ENCODE measurements at regions not wholly inside any gene's neighbourhood (a gene's known extent, or its start where the extent isn't known, plus 50 kb on each side); places are given as distances from the start of the nearest gene placed in this dataset.
A peak's percentile ranks its signal among the peaks of the same experiment; 100 is the strongest.
"Not testable (repeated sequence)": the region's sequence is repeated elsewhere in the genome, so short reads cannot be mapped to it uniquely, and the experiment has no call there.

DNA sequence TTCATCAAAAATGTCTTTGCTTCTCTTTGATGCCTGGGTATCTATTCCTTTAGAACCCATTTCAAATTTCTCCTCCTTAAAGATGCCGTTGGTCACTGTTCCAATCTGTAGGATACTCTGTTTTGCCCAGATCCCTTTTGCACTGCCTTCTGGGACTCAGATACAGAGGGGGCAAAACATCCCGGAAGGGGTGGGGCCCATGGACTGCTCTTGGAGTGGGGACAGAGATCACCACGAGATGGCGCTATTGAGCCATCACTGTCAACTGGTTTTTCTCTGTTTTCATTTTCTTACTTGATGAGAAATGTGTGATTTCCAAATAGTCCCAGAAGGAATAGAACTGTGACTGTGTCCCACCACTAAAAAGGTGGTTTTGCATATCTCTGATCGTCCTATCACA lies 151.8 kb downstream of the NPIPA7 start:
- H4K91ac ChIP-seq (replicated peaks; ENCODE audit: insufficient read length, low read length); H3K36me3 ChIP-seq (ENCODE audit: control insufficient read depth in 2 of 4, insufficient read depth in 4 of 4, low read length in 3 of 4); H3K27me3 ChIP-seq (replicated peaks in 1 of 4; ENCODE audit: control insufficient read depth in 3 of 4, extremely low read depth in 1 of 4, insufficient read depth in 3 of 4, low read length in 3 of 4); H3K4me3 ChIP-seq (ENCODE audit: extremely low read depth in 1 of 4, insufficient read depth in 2 of 4, low read depth in 3 of 4, low read length in 4 of 4); H2BK120ac ChIP-seq (replicated peaks; ENCODE audit: low read depth, low read length); H3K27ac ChIP-seq (ENCODE audit: low read depth, low read length); H2BK20ac ChIP-seq (ENCODE audit: low read length); H3K9me3 ChIP-seq (ENCODE audit: insufficient read depth in 2 of 2, low read depth in 1 of 2, low read length in 1 of 2); H3K79me2 ChIP-seq (ENCODE audit: control insufficient read depth in 1 of 2, insufficient read depth in 2 of 2, low read length in 2 of 2); H3K9ac ChIP-seq (replicated peaks in 1 of 4; ENCODE audit: extremely low read depth in 1 of 4, low read depth in 3 of 4, low read length in 3 of 4); H2BK5ac ChIP-seq (ENCODE audit: low read depth, low read length); H3K79me1 ChIP-seq (ENCODE audit: low read depth, low read length); H2BK12ac ChIP-seq (ENCODE audit: low read depth, low read length); H3K14ac ChIP-seq (ENCODE audit: insufficient read length); DNase-seq (ENCODE audit: low read depth in 1 of 2, low spot score in 2 of 2); POLR2A ChIA-PET (ENCODE audit: partially characterized antibody); H3K4ac ChIP-seq (replicated peaks; ENCODE audit: insufficient read length, low read depth, low read length); H4K20me1 ChIP-seq (replicated peaks in 1 of 2; ENCODE audit: control insufficient read depth in 1 of 2, insufficient read depth in 2 of 2, low read length in 2 of 2); H2AFZ ChIP-seq (ENCODE audit: low read length); H3K23me2 ChIP-seq (ENCODE audit: low read depth, low read length); H3K23ac ChIP-seq (ENCODE audit: insufficient read length); H2BK15ac ChIP-seq (ENCODE audit: low read length); H3K4me1 ChIP-seq (replicated peaks in 1 of 4; ENCODE audit: control insufficient read depth in 3 of 4, insufficient read depth in 4 of 4, low read length in 3 of 4); H3K56ac ChIP-seq (replicated peaks; ENCODE audit: insufficient read length, low read depth, low read length); H4K8ac ChIP-seq (ENCODE audit: extremely low read depth, insufficient read depth, low read length); H3K4me2 ChIP-seq (ENCODE audit: insufficient read depth in 1 of 2, low read depth in 2 of 2, low read length in 2 of 2); H3K18ac ChIP-seq (ENCODE audit: extremely low read depth, low read length); H2AK5ac ChIP-seq (ENCODE audit: low read depth, low read length); CTCF ChIA-PET (ENCODE audit: partially characterized antibody); H4K5ac ChIP-seq (ENCODE audit: insufficient read length, low read depth, low read length): not testable (repeated sequence)
- WGBS, 2 experiments (ENCODE audit: extremely low coverage in 1 of 2, insufficient coverage in 1 of 2, insufficient read length in 1 of 2, insufficient replicate concordance in 2 of 2, low coverage in 1 of 2, low lambda C conversion rate in 2 of 2, missing lambda C conversion rate in 1 of 2), result 8% methylated on average over 3 of the region's 5 CpGs; no CpG with 5 or more reads in 1 of the 2 experiments
- FAIRE-seq, result peak; percentile 86

DNA sequence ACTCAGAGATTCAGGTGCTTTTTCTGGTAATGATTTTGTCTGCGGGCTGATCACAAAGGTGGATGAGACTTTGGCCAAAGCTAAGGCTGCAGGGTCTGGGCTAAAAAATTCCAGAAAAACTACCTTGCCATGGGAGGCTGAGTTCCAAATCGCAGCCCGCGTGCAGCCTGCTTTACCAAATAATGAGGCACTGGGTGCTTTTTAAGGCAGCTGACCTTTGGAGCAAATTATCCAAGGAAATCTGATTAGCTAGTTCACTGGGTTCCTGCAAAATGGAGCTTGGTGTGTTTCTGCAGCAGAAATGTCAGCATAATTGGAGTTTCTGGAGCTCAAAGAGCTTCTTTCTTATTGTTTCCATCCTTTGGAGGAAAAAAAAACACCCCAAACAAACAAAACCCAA lies 156.6 kb downstream of the NPIPA7 start:
- H2BK20ac ChIP-seq (ENCODE audit: low read length); H3K9me3 ChIP-seq (ENCODE audit: insufficient read depth in 2 of 2, low read depth in 1 of 2, low read length in 1 of 2); H2BK15ac ChIP-seq (ENCODE audit: low read length); H4K20me1 ChIP-seq (replicated peaks in 1 of 2; ENCODE audit: control insufficient read depth in 1 of 2, insufficient read depth in 2 of 2, low read length in 2 of 2); H3K18ac ChIP-seq (ENCODE audit: extremely low read depth, low read length); H3K23me2 ChIP-seq (ENCODE audit: low read depth, low read length); H3K4me2 ChIP-seq (ENCODE audit: insufficient read depth in 1 of 2, low read depth in 2 of 2, low read length in 2 of 2); H4K5ac ChIP-seq (ENCODE audit: insufficient read length, low read depth, low read length); DNase-seq (ENCODE audit: low read depth in 1 of 2, low spot score in 2 of 2); H2AFZ ChIP-seq (ENCODE audit: low read length); H3K4ac ChIP-seq (replicated peaks; ENCODE audit: insufficient read length, low read depth, low read length); H2BK120ac ChIP-seq (replicated peaks; ENCODE audit: low read depth, low read length); H2BK12ac ChIP-seq (ENCODE audit: low read depth, low read length); H3K56ac ChIP-seq (replicated peaks; ENCODE audit: insufficient read length, low read depth, low read length); H3K79me2 ChIP-seq (ENCODE audit: control insufficient read depth in 1 of 2, insufficient read depth in 2 of 2, low read length in 2 of 2); H3K36me3 ChIP-seq (ENCODE audit: control insufficient read depth in 2 of 4, insufficient read depth in 4 of 4, low read length in 3 of 4); FAIRE-seq; POLR2A ChIA-PET (ENCODE audit: partially characterized antibody); H2AK5ac ChIP-seq (ENCODE audit: low read depth, low read length); H4K8ac ChIP-seq (ENCODE audit: extremely low read depth, insufficient read depth, low read length); H2BK5ac ChIP-seq (ENCODE audit: low read depth, low read length); H3K79me1 ChIP-seq (ENCODE audit: low read depth, low read length); H3K27me3 ChIP-seq (replicated peaks in 1 of 4; ENCODE audit: control insufficient read depth in 3 of 4, extremely low read depth in 1 of 4, insufficient read depth in 3 of 4, low read length in 3 of 4); H3K23ac ChIP-seq (ENCODE audit: insufficient read length); H4K91ac ChIP-seq (replicated peaks; ENCODE audit: insufficient read length, low read length); H3K9ac ChIP-seq (replicated peaks in 1 of 4; ENCODE audit: extremely low read depth in 1 of 4, low read depth in 3 of 4, low read length in 3 of 4); H3K4me1 ChIP-seq (replicated peaks in 1 of 4; ENCODE audit: control insufficient read depth in 3 of 4, insufficient read depth in 4 of 4, low read length in 3 of 4); H3K4me3 ChIP-seq (ENCODE audit: extremely low read depth in 1 of 4, insufficient read depth in 2 of 4, low read depth in 3 of 4, low read length in 4 of 4); CTCF ChIA-PET (ENCODE audit: partially characterized antibody); H3K14ac ChIP-seq (ENCODE audit: insufficient read length); H3K27ac ChIP-seq (ENCODE audit: low read depth, low read length): not testable (repeated sequence)
- WGBS, 2 experiments (ENCODE audit: extremely low coverage in 1 of 2, insufficient coverage in 1 of 2, insufficient read length in 1 of 2, insufficient replicate concordance in 2 of 2, low coverage in 1 of 2, low lambda C conversion rate in 2 of 2, missing lambda C conversion rate in 1 of 2), result no CpG with 5 or more reads among the region's 4 CpGs

Data from H1 (cell line).